HG03097 (cell line): ENCODE measurements at regions not wholly inside any gene's neighbourhood (a gene's known extent, or its start where the extent isn't known, plus 50 kb on each side); places are given as distances from the start of the nearest gene placed in this dataset.
A peak's percentile ranks its signal among the peaks of the same experiment; 100 is the strongest.

ENCODE experiments used
- ATAC-seq: cut with Tn5 transposase; IDR thresholded peaks from one replicate; pipeline ENCODE4 v1.9.1; 2021; ENCODE audit not compliant: unreplicated experiment, low FRiP score

GRCh38 chr4:14196131-14196530 lies 568.6 kb upstream of the BOD1L1 start:
- ATAC-seq = no peak

- no peak for ATAC-seq
Observed at GRCh38 chr4:14215116-14215770, 587.7 kb upstream of the BOD1L1 start.

- no peak for ATAC-seq
Observed at GRCh38 chr4:14217401-14217800, 589.9 kb upstream of the BOD1L1 start.

GRCh38 chr4:14218641-14219040 lies 591.1 kb upstream of the BOD1L1 start:
- ATAC-seq = no peak

- ATAC-seq = no peak
Observed at GRCh38 chr4:14221176-14221575, 593.7 kb upstream of the BOD1L1 start.

- ATAC-seq = no peak
Observed at GRCh38 chr4:14222377-14223029, 595.0 kb upstream of the BOD1L1 start.

- ATAC-seq = no peak
Observed at GRCh38 chr4:14223461-14223860, 595.9 kb upstream of the BOD1L1 start.

GRCh38 chr4:14225688-14226207 lies 598.2 kb upstream of the BOD1L1 start:
- ATAC-seq = no peak

- no peak for ATAC-seq
Observed at GRCh38 chr4:14233126-14233525, 605.6 kb upstream of the BOD1L1 start.

- ATAC-seq = no peak
Observed at GRCh38 chr4:14234307-14234706, 606.8 kb upstream of the BOD1L1 start.

GRCh38 chr4:14236359-14236758 lies 608.8 kb upstream of the BOD1L1 start:
- no peak for ATAC-seq

- ATAC-seq = no peak
Observed at GRCh38 chr4:14237911-14238310, 610.4 kb upstream of the BOD1L1 start.

- no peak for ATAC-seq
Observed at GRCh38 chr4:14241574-14241973, 614.0 kb upstream of the BOD1L1 start.

- ATAC-seq = no peak
Observed at GRCh38 chr4:14247767-14248166, 620.2 kb upstream of the BOD1L1 start.

- no peak for ATAC-seq
Observed at GRCh38 chr4:14249226-14249625, 621.7 kb upstream of the BOD1L1 start.

- ATAC-seq = peak; percentile 61
Observed at GRCh38 chr4:14254252-14254651, 626.7 kb upstream of the BOD1L1 start.

GRCh38 chr4:14254926-14255325 lies 627.4 kb upstream of the BOD1L1 start:
- no peak for ATAC-seq

- no peak for ATAC-seq
Observed at GRCh38 chr4:14257903-14258302, 630.4 kb upstream of the BOD1L1 start.

- ATAC-seq = no peak
Observed at GRCh38 chr4:14259936-14260335, 632.4 kb upstream of the BOD1L1 start.

GRCh38 chr4:14260591-14260990 lies 633.1 kb upstream of the BOD1L1 start:
- ATAC-seq = no peak

GRCh38 chr4:14262221-14262620 lies 634.7 kb upstream of the BOD1L1 start:
- no peak for ATAC-seq

- ATAC-seq = no peak
Observed at GRCh38 chr4:14264437-14264836, 636.9 kb upstream of the BOD1L1 start.
